ENCODE measurements at regions not wholly inside any gene's neighbourhood (a gene's known extent, or its start where the extent isn't known, plus 50 kb on each side); places are given as distances from the start of the nearest gene placed in this dataset.

- intact Hi-C loops (cut with DNase I), result no loop called here
- ATAC-seq (no peak), DNase-seq (ENCODE audit: missing footprints) (no peak)
Observed at GRCh38 chr5:110356677-110357076, 369.8 kb downstream of the TMEM232 start.

GRCh38 chr5:110359221-110359620, 367.2 kb downstream of the TMEM232 start:
- ATAC-seq (no peak), DNase-seq (ENCODE audit: missing footprints) (no peak)
- intact Hi-C loops (cut with DNase I), result no loop called here

- no peak for ATAC-seq
- intact Hi-C loops (cut with DNase I), result no loop called here
- no peak for DNase-seq (ENCODE audit: missing footprints)
Observed at GRCh38 chr5:110361471-110361870, 365.0 kb downstream of the TMEM232 start.

- intact Hi-C loops (cut with DNase I), result no loop called here
- ATAC-seq, result no peak
- no peak for DNase-seq (ENCODE audit: missing footprints)
Observed at GRCh38 chr5:110362261-110362660, 364.2 kb downstream of the TMEM232 start.

GRCh38 chr5:110366716-110367115, 359.8 kb downstream of the TMEM232 start:
- DNase-seq (ENCODE audit: missing footprints), result no peak
- intact Hi-C loops (cut with DNase I), result no loop called here
- ATAC-seq, result no peak

Measured in Right ventricle myocardium inferior (tissue), 1 donor.